ENCODE measurements at regions not wholly inside any gene's neighbourhood (a gene's known extent, or its start where the extent isn't known, plus 50 kb on each side); places are given as distances from the start of the nearest gene placed in this dataset.
A peak's percentile ranks its signal among the peaks of the same experiment; 100 is the strongest.

GRCh38 chr6:113649880-113650609, 207.1 kb upstream of the MARCKS start:
- no peak for TF ChIP-seq CTCF (IDR thresholded peaks at IDR 0.05)
- no peak for TF ChIP-seq POLR2AphosphoS5 (IDR thresholded peaks at IDR 0.05)
- TF ChIP-seq EP300 (IDR thresholded peaks at IDR 0.05): no peak
- TF ChIP-seq POLR2A (IDR thresholded peaks at IDR 0.05): no peak
- Histone ChIP-seq H3K9me3 (no peaks in the 10 kb centered on the region), H3K27me3 (no peaks in the 10 kb centered on the region), H3K36me3 (no peaks in the 10 kb centered on the region), H3K4me1 (peaks cover 0 to 17% (median 9%) of the 10 kb centered on the region in 4 donors), H3K4me3 (no peak overlapping the region), H3K27ac (peak overlapping the region in 1 of 4 donors; percentile 5)
- ATAC-seq (ENCODE audit: low FRiP score in 2 of 2): no peak
- 69 to 70% methylated on average over 6 of the region's 6 CpGs for WGBS, 2 donors
- DNase-seq: no peak

GRCh38 chr6:113650610-113650979, 206.6 kb upstream of the MARCKS start:
- Histone ChIP-seq H3K36me3 (no peaks in the 10 kb centered on the region), H3K9me3 (no peaks in the 10 kb centered on the region), H3K27ac (no peak overlapping the region), H3K27me3 (no peaks in the 10 kb centered on the region), H3K4me1 (peaks cover 0 to 17% (median 9%) of the 10 kb centered on the region in 4 donors), H3K4me3 (no peak overlapping the region)
- ATAC-seq (ENCODE audit: low FRiP score in 2 of 2) (no peak), DNase-seq (no peak)
- TF ChIP-seq EP300 (IDR thresholded peaks at IDR 0.05): no peak
- no peak for TF ChIP-seq POLR2AphosphoS5 (IDR thresholded peaks at IDR 0.05)
- TF ChIP-seq CTCF (IDR thresholded peaks at IDR 0.05): no peak
- TF ChIP-seq POLR2A (IDR thresholded peaks at IDR 0.05): no peak
- 92 to 95% methylated on average over 7 to 8 of the region's 8 CpGs for WGBS, 2 donors

- Histone ChIP-seq H3K36me3 (no peaks in the 10 kb centered on the region), H3K27ac (no peak overlapping the region), H3K4me1 (peaks cover 0 to 17% (median 9%) of the 10 kb centered on the region in 4 donors), H3K27me3 (no peaks in the 10 kb centered on the region), H3K9me3 (no peaks in the 10 kb centered on the region), H3K4me3 (no peak overlapping the region)
- TF ChIP-seq POLR2A (IDR thresholded peaks at IDR 0.05): no peak
- no peak for TF ChIP-seq EP300 (IDR thresholded peaks at IDR 0.05)
- TF ChIP-seq POLR2AphosphoS5 (IDR thresholded peaks at IDR 0.05): no peak
- no peak for TF ChIP-seq CTCF (IDR thresholded peaks at IDR 0.05)
- no peak for ATAC-seq (ENCODE audit: low FRiP score in 2 of 2)
- 65 to 79% methylated on average over 4 of the region's 4 CpGs for whole genome bisulfite sequencing, 2 donors
- DNase-seq: no peak
These were observed 206.0 kb upstream of the MARCKS start for GRCh38 chr6:113651120-113651519.

GRCh38 chr6:113651920-113652319, 205.2 kb upstream of the MARCKS start:
- Histone ChIP-seq H3K4me1 (peaks cover 0 to 17% (median 9%) of the 10 kb centered on the region in 4 donors), H3K4me3 (no peak overlapping the region), H3K36me3 (no peaks in the 10 kb centered on the region), H3K27me3 (no peaks in the 10 kb centered on the region), H3K27ac (no peak overlapping the region), H3K9me3 (no peaks in the 10 kb centered on the region)
- ATAC-seq (ENCODE audit: low FRiP score in 2 of 2) (no peak), DNase-seq (no peak)
- TF ChIP-seq POLR2A (IDR thresholded peaks at IDR 0.05) (no peak), CTCF (IDR thresholded peaks at IDR 0.05) (no peak), POLR2AphosphoS5 (IDR thresholded peaks at IDR 0.05) (no peak), EP300 (IDR thresholded peaks at IDR 0.05) (no peak)
- 63 to 69% methylated on average over 1 of the region's 1 CpG for WGBS, 2 donors

GRCh38 chr6:113653275-113653674, 203.9 kb upstream of the MARCKS start:
- no peaks in the 10 kb centered on the region for H3K36me3 ChIP-seq
- no peaks in the 10 kb centered on the region for H3K27me3 ChIP-seq
- DNase-seq (no peak), ATAC-seq (ENCODE audit: low FRiP score in 2 of 2) (peak in 1 of 2 donors; percentile 34)
- no peak for TF ChIP-seq POLR2AphosphoS5 (IDR thresholded peaks at IDR 0.05)
- no peak for TF ChIP-seq CTCF (IDR thresholded peaks at IDR 0.05)
- TF ChIP-seq POLR2A (IDR thresholded peaks at IDR 0.05): no peak
- TF ChIP-seq EP300 (IDR thresholded peaks at IDR 0.05): no peak
- WGBS, 2 donors: 93 to 96% methylated on average over 3 of the region's 3 CpGs
- peak overlapping the region in 1 of 4 donors; percentile 16 for H3K27ac ChIP-seq
- H3K4me1 ChIP-seq: peaks cover 0 to 17% (median 9%) of the 10 kb centered on the region in 4 donors
- no peaks in the 10 kb centered on the region for H3K9me3 ChIP-seq
- no peak overlapping the region for H3K4me3 ChIP-seq
